ENCODE measurements at regions not wholly inside any gene's neighbourhood (a gene's known extent, or its start where the extent isn't known, plus 50 kb on each side); places are given as distances from the start of the nearest gene placed in this dataset.

GRCh38 chr2:217199255-217199630, 339.4 kb upstream of the TNP1 start:
- DNase-seq (ENCODE audit: low spot score): no peak
- ChIA-PET CTCF (ENCODE audit: unreplicated experiment) (no interaction called here), POLR2A (no interaction called here)
- BruUV-seq (replicated peaks): no TSS peak
- Histone ChIP-seq H3K4me1 (ENCODE audit: insufficient read depth, low read length, poor library complexity, severe bottlenecking) (no peaks in the 10 kb centered on the region), H3K36me3 (ENCODE audit: insufficient read depth, low read length) (no peaks in the 10 kb centered on the region), H4K20me1 (ENCODE audit: insufficient read depth, low read length) (no peaks in the 10 kb centered on the region), H3K79me2 (ENCODE audit: insufficient read depth, low read depth, low read length) (no peaks in the 10 kb centered on the region), H3K27ac (ENCODE audit: low read depth, low read length, poor library complexity, severe bottlenecking) (no peak overlapping the region), H3K4me3 (ENCODE audit: low read depth, low read length, poor library complexity, severe bottlenecking) (no peak overlapping the region), H2AFZ (ENCODE audit: low read length) (no peak overlapping the region), H3K9me3 (ENCODE audit: low read length) (no peaks in the 10 kb centered on the region), H3K4me2 (ENCODE audit: low read length) (no peak overlapping the region), H3K9me2 (ENCODE audit: insufficient read depth, low read length) (no peaks in the 10 kb centered on the region)
- intact Hi-C loops (cut with micrococcal nuclease; ENCODE audit: unreplicated experiment): no loop called here
- TF ChIP-seq EZH2phosphoT487 (IDR thresholded peaks at IDR 0.05; ENCODE audit: borderline replicate concordance, low read depth, low read length) (no peak), CTCF (conservative IDR thresholded peaks at IDR 0.05; ENCODE audit: low read length) (no peak)

GRCh38 chr2:217195658-217196446, 336.0 kb upstream of the TNP1 start:
- intact Hi-C loops (cut with micrococcal nuclease; ENCODE audit: unreplicated experiment): no loop called here
- TF ChIP-seq EZH2phosphoT487 (IDR thresholded peaks at IDR 0.05; ENCODE audit: borderline replicate concordance, low read depth, low read length) (no peak), CTCF (conservative IDR thresholded peaks at IDR 0.05; ENCODE audit: low read length) (no peak)
- Histone ChIP-seq H3K4me3 (ENCODE audit: low read depth, low read length, poor library complexity, severe bottlenecking) (no peak overlapping the region), H3K9me3 (ENCODE audit: low read length) (no peaks in the 10 kb centered on the region), H3K4me2 (ENCODE audit: low read length) (no peak overlapping the region), H3K27ac (ENCODE audit: low read depth, low read length, poor library complexity, severe bottlenecking) (no peak overlapping the region), H3K4me1 (ENCODE audit: insufficient read depth, low read length, poor library complexity, severe bottlenecking) (no peaks in the 10 kb centered on the region), H4K20me1 (ENCODE audit: insufficient read depth, low read length) (no peaks in the 10 kb centered on the region), H3K36me3 (ENCODE audit: insufficient read depth, low read length) (no peaks in the 10 kb centered on the region), H3K9me2 (ENCODE audit: insufficient read depth, low read length) (no peaks in the 10 kb centered on the region), H2AFZ (ENCODE audit: low read length) (no peak overlapping the region), H3K79me2 (ENCODE audit: insufficient read depth, low read depth, low read length) (no peaks in the 10 kb centered on the region)
- ChIA-PET POLR2A (no interaction called here), CTCF (ENCODE audit: unreplicated experiment) (no interaction called here)
- no peak for DNase-seq (ENCODE audit: low spot score)
- BruUV-seq (replicated peaks): no TSS peak

- no TSS peak for BruUV-seq (replicated peaks)
- Histone ChIP-seq H3K36me3 (ENCODE audit: insufficient read depth, low read length) (no peaks in the 10 kb centered on the region), H2AFZ (ENCODE audit: low read length) (no peak overlapping the region), H3K4me1 (ENCODE audit: insufficient read depth, low read length, poor library complexity, severe bottlenecking) (no peaks in the 10 kb centered on the region), H3K9me3 (ENCODE audit: low read length) (no peaks in the 10 kb centered on the region), H3K9me2 (ENCODE audit: insufficient read depth, low read length) (no peaks in the 10 kb centered on the region), H4K20me1 (ENCODE audit: insufficient read depth, low read length) (no peaks in the 10 kb centered on the region), H3K79me2 (ENCODE audit: insufficient read depth, low read depth, low read length) (no peaks in the 10 kb centered on the region), H3K27ac (ENCODE audit: low read depth, low read length, poor library complexity, severe bottlenecking) (no peak overlapping the region), H3K4me2 (ENCODE audit: low read length) (no peak overlapping the region), H3K4me3 (ENCODE audit: low read depth, low read length, poor library complexity, severe bottlenecking) (no peak overlapping the region)
- DNase-seq (ENCODE audit: low spot score): no peak
- intact Hi-C loops (cut with micrococcal nuclease; ENCODE audit: unreplicated experiment): no loop called here
- TF ChIP-seq CTCF (conservative IDR thresholded peaks at IDR 0.05; ENCODE audit: low read length) (no peak), EZH2phosphoT487 (IDR thresholded peaks at IDR 0.05; ENCODE audit: borderline replicate concordance, low read depth, low read length) (no peak)
- POLR2A ChIA-PET: no interaction called here
- CTCF ChIA-PET (ENCODE audit: unreplicated experiment): no interaction called here
These were observed 335.2 kb upstream of the TNP1 start for GRCh38 chr2:217195016-217195415.
